NCI-H226 (cell line): ENCODE measurements at regions not wholly inside any gene's neighbourhood (a gene's known extent, or its start where the extent isn't known, plus 50 kb on each side); places are given as distances from the start of the nearest gene placed in this dataset.

Source experiments
- DNase-seq: peaks from one replicate; pipeline ENCODE4 v3.0.0-alpha.2; 2015

- DNase-seq = no peak
These were observed 642.1 kb downstream of the INHBA start for GRCh38 chr7:41060796-41061195.

- DNase-seq = no peak
These were observed 643.1 kb downstream of the INHBA start for GRCh38 chr7:41059796-41060195.

- DNase-seq = peak; percentile 68
These were observed 643.7 kb downstream of the INHBA start for GRCh38 chr7:41058986-41059741.

GRCh38 chr7:41054960-41055661 is 647.8 kb downstream of the INHBA start:
- DNase-seq = no peak

GRCh38 chr7:41053820-41054219 is 649.1 kb downstream of the INHBA start:
- no peak for DNase-seq

GRCh38 chr7:41052736-41053135 is 650.2 kb downstream of the INHBA start:
- no peak for DNase-seq

GRCh38 chr7:41052201-41052600 is 650.7 kb downstream of the INHBA start:
- DNase-seq = no peak

- DNase-seq = no peak
These were observed 651.4 kb downstream of the INHBA start for GRCh38 chr7:41051535-41051934.

- DNase-seq = no peak
These were observed 651.8 kb downstream of the INHBA start for GRCh38 chr7:41051062-41051461.

- no peak for DNase-seq
These were observed 654.1 kb downstream of the INHBA start for GRCh38 chr7:41048771-41049170.

- no peak for DNase-seq
These were observed 655.1 kb downstream of the INHBA start for GRCh38 chr7:41047789-41048191.

- DNase-seq = no peak
These were observed 655.7 kb downstream of the INHBA start for GRCh38 chr7:41047211-41047610.

- DNase-seq = no peak
These were observed 656.1 kb downstream of the INHBA start for GRCh38 chr7:41046776-41047175.

GRCh38 chr7:41046221-41046761 is 656.6 kb downstream of the INHBA start:
- DNase-seq = peak; percentile 71

- DNase-seq = no peak
These were observed 657.2 kb downstream of the INHBA start for GRCh38 chr7:41045556-41046123.

- DNase-seq = no peak
These were observed 662.9 kb downstream of the INHBA start for GRCh38 chr7:41039981-41040380.

- DNase-seq = no peak
These were observed 663.4 kb downstream of the INHBA start for GRCh38 chr7:41039386-41039953.

GRCh38 chr7:41038211-41038610 is 664.7 kb downstream of the INHBA start:
- DNase-seq = no peak

GRCh38 chr7:41037691-41038090 is 665.2 kb downstream of the INHBA start:
- no peak for DNase-seq

- DNase-seq = no peak
These were observed 667.1 kb downstream of the INHBA start for GRCh38 chr7:41035794-41036193.

GRCh38 chr7:41033500-41033899 is 669.4 kb downstream of the INHBA start:
- DNase-seq = no peak

GRCh38 chr7:41030673-41031072 is 672.2 kb downstream of the INHBA start:
- DNase-seq = peak; percentile 97

GRCh38 chr7:41029072-41029499 is 673.8 kb downstream of the INHBA start:
- DNase-seq = peak; percentile 99
